Tibial nerve (tissue), 4 donors: ENCODE measurements at regions not wholly inside any gene's neighbourhood (a gene's known extent, or its start where the extent isn't known, plus 50 kb on each side); places are given as distances from the start of the nearest gene placed in this dataset.

ENCODE experiments used
- DNase-seq, 2 donors: peaks; one replicate each; pipeline ENCODE4 v3.0.0-alpha.2; 2019; ENCODE audit warnings: low spot score in 2 of 2
- H3K27ac ChIP-seq, 4 donors: fragments of 200-600 bp; sonication (generic) in 3 of 4; one replicate each; pipeline ENCODE4 v1.5.1; 2017 to 2019; ENCODE audit warnings: mild to moderate bottlenecking in 1 of 4
- H3K27me3 ChIP-seq, 2 donors: fragments of 200-600 bp; sonication (generic) in 1 of 2; one replicate each; pipeline versions ENCODE4 v1.5.1 to v1.6.0; 2017 to 2019
- H3K36me3 ChIP-seq, 3 donors: fragments of 200-600 bp; sonication (generic); one replicate each; pipeline ENCODE4 v1.5.1; 2018 to 2019
- H3K4me1 ChIP-seq, 4 donors: fragments of 200-600 bp; sonication (generic) in 3 of 4; one replicate each; pipeline ENCODE4 v1.5.1; 2017 to 2019
- H3K4me3 ChIP-seq, 4 donors: fragments of 200-600 bp; sonication (generic) in 3 of 4; one replicate each; pipeline ENCODE4 v1.5.1; 2017 to 2019; ENCODE audit warnings: mild to moderate bottlenecking in 1 of 4, moderate library complexity in 1 of 4
- H3K9me3 ChIP-seq, 4 donors: fragments of 200-600 bp; sonication (generic) in 3 of 4; one replicate each; pipeline ENCODE4 v1.5.1; 2017 to 2019
- CTCF ChIP-seq, 5 experiments: fragments of 200-600 bp in 3 of 5; fragments of 450-650 bp in 2 of 5; sonication (generic) in 3 of 5; IDR thresholded peaks; one replicate each; pipeline ENCODE4 v1.5.1; 2016 to 2019; ENCODE audit warnings: antibody characterized with exemption in 5 of 5, mild to moderate bottlenecking in 3 of 5, moderate library complexity in 2 of 5
- EP300 ChIP-seq, 2 donors: sonication (generic); formaldehyde crosslinking; IDR thresholded peaks; one replicate each; pipeline ENCODE4 v1.6.1; 2017; ENCODE audit warnings: antibody characterized with exemption in 2 of 2, mild to moderate bottlenecking in 1 of 2
- POLR2A ChIP-seq, 2 donors: fragments of 450-650 bp; IDR thresholded peaks; one replicate each; pipeline ENCODE4 v1.6.1; 2017; ENCODE audit warnings: antibody characterized with exemption in 2 of 2, mild to moderate bottlenecking in 2 of 2, moderate library complexity in 2 of 2
- WGBS, 2 donors: methylation state at CpG; one replicate each; pipeline ENCODE4 v1.1.5; 2018; 5-methylcytosine and 5-hydroxymethylcytosine counted together

GRCh38 chr10:121099181-121099580 lies 248.0 kb downstream of the WDR11 start:
- no peak overlapping the region for H3K27ac ChIP-seq
- no peak for TF ChIP-seq CTCF (IDR thresholded peaks at IDR 0.05)
- no peak for TF ChIP-seq POLR2A (IDR thresholded peaks at IDR 0.05)
- TF ChIP-seq EP300 (IDR thresholded peaks at IDR 0.05) = no peak
- no peaks in the 10 kb centered on the region for H3K36me3 ChIP-seq
- no peak for DNase-seq
- H3K4me3 ChIP-seq = no peak overlapping the region
- no peaks in the 10 kb centered on the region for H3K4me1 ChIP-seq
- WGBS, 2 donors = 92 to 93% methylated on average over 5 of the region's 5 CpGs
- no peaks in the 10 kb centered on the region for H3K27me3 ChIP-seq
- H3K9me3 ChIP-seq = peaks cover 0 to 3% (median 0%) of the 10 kb centered on the region in 4 donors

- no peak for DNase-seq
- Histone ChIP-seq H3K27me3 (no peaks in the 10 kb centered on the region), H3K4me3 (no peak overlapping the region), H3K36me3 (no peaks in the 10 kb centered on the region), H3K4me1 (no peaks in the 10 kb centered on the region), H3K27ac (no peak overlapping the region), H3K9me3 (peaks cover 0 to 3% (median 0%) of the 10 kb centered on the region in 4 donors)
- no peak for TF ChIP-seq CTCF (IDR thresholded peaks at IDR 0.05)
- no peak for TF ChIP-seq POLR2A (IDR thresholded peaks at IDR 0.05)
- no peak for TF ChIP-seq EP300 (IDR thresholded peaks at IDR 0.05)
These were observed 248.4 kb downstream of the WDR11 start for GRCh38 chr10:121099592-121099991.

- no peak overlapping the region for H3K4me3 ChIP-seq
- DNase-seq = no peak
- TF ChIP-seq EP300 (IDR thresholded peaks at IDR 0.05) (no peak), CTCF (IDR thresholded peaks at IDR 0.05) (no peak), POLR2A (IDR thresholded peaks at IDR 0.05) (no peak)
- no peaks in the 10 kb centered on the region for H3K4me1 ChIP-seq
- H3K27ac ChIP-seq = no peak overlapping the region
- no peaks in the 10 kb centered on the region for H3K27me3 ChIP-seq
- no peaks in the 10 kb centered on the region for H3K9me3 ChIP-seq
- H3K36me3 ChIP-seq = no peaks in the 10 kb centered on the region
- 89 to 90% methylated on average over 4 of the region's 4 CpGs for WGBS, 2 donors
These were observed 250.4 kb downstream of the WDR11 start for GRCh38 chr10:121101561-121101960.

- Histone ChIP-seq H3K4me3 (no peak overlapping the region), H3K9me3 (no peaks in the 10 kb centered on the region), H3K27ac (no peak overlapping the region), H3K27me3 (no peaks in the 10 kb centered on the region), H3K4me1 (no peaks in the 10 kb centered on the region), H3K36me3 (no peaks in the 10 kb centered on the region)
- 74 to 75% methylated on average over 4 of the region's 4 CpGs for WGBS, 2 donors
- TF ChIP-seq EP300 (IDR thresholded peaks at IDR 0.05) (no peak), POLR2A (IDR thresholded peaks at IDR 0.05) (no peak), CTCF (IDR thresholded peaks at IDR 0.05) (no peak)
- no peak for DNase-seq
These were observed 251.5 kb downstream of the WDR11 start for GRCh38 chr10:121102706-121103105.

GRCh38 chr10:121104476-121105111 lies 253.4 kb downstream of the WDR11 start:
- Histone ChIP-seq H3K27me3 (no peaks in the 10 kb centered on the region), H3K36me3 (no peaks in the 10 kb centered on the region), H3K27ac (no peak overlapping the region), H3K4me3 (no peak overlapping the region), H3K4me1 (no peaks in the 10 kb centered on the region), H3K9me3 (no peaks in the 10 kb centered on the region)
- no peak for DNase-seq
- TF ChIP-seq EP300 (IDR thresholded peaks at IDR 0.05) (no peak), CTCF (IDR thresholded peaks at IDR 0.05) (no peak), POLR2A (IDR thresholded peaks at IDR 0.05) (no peak)
- WGBS, 2 donors = 43 to 73% methylated on average over 1 of the region's 1 CpG
